ENCODE measurements at regions not wholly inside any gene's neighbourhood (a gene's known extent, or its start where the extent isn't known, plus 50 kb on each side); places are given as distances from the start of the nearest gene placed in this dataset.

DNA sequence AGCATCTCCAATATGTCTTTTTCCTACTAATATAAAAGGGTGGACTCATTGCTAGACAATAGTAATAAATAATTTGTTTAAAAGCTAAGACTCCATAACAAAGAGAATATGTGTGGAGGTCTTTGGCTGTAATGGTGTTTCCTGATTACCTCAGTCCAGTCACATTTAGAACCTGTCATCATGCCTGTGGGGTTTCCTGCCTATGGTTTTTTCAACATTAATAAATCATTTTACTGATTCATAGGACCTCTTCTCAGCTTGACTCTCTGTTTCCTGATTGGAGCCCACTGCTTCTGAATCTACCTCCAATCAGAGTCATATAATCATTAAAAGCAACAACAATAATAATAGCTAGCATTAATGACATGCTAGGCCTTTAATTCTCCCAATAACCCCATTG lies 52.4 kb upstream of the GNAI1 start:
- no peaks in the 10 kb centered on the region for H3K27me3 Mint-ChIP-seq (ENCODE audit: low read depth)
- no peak for DNase-seq (ENCODE audit: low spot score)
- no peaks in the 10 kb centered on the region for H3K36me3 Mint-ChIP-seq (ENCODE audit: low read depth)
- peaks cover 6% of the 10 kb centered on the region for H3K4me1 Mint-ChIP-seq (ENCODE audit: low read depth)
- H3K4me3 Mint-ChIP-seq = no peak overlapping the region
- H3K27ac Mint-ChIP-seq = no peak overlapping the region
- H3K9me3 Mint-ChIP-seq = no peaks in the 10 kb centered on the region

DNA sequence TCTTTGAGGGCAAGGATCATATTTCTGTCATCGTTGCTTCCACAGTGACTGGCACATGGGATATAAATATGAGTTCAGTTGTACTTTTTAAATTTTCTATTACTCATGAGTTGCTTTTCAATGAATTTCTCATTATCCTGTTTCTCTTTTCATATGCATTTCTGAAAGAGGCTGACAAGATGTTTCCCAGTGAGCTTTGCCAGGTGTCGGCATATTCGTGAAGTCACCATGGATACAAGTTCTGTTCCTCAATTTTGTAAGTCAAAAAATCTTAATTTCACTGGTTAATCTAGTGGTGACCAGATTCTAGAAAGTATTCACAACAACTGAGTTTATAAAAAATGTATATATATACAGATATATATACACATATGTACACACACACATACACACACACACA lies 55.7 kb upstream of the GNAI1 start:
- peaks cover 6% of the 10 kb centered on the region for H3K4me1 Mint-ChIP-seq (ENCODE audit: low read depth)
- H3K9me3 Mint-ChIP-seq = no peaks in the 10 kb centered on the region
- H3K27me3 Mint-ChIP-seq (ENCODE audit: low read depth) = no peaks in the 10 kb centered on the region
- peak overlapping the region; percentile 78 for H3K4me3 Mint-ChIP-seq
- H3K27ac Mint-ChIP-seq = no peak overlapping the region
- no peak for DNase-seq (ENCODE audit: low spot score)
- no peaks in the 10 kb centered on the region for H3K36me3 Mint-ChIP-seq (ENCODE audit: low read depth)

DNA sequence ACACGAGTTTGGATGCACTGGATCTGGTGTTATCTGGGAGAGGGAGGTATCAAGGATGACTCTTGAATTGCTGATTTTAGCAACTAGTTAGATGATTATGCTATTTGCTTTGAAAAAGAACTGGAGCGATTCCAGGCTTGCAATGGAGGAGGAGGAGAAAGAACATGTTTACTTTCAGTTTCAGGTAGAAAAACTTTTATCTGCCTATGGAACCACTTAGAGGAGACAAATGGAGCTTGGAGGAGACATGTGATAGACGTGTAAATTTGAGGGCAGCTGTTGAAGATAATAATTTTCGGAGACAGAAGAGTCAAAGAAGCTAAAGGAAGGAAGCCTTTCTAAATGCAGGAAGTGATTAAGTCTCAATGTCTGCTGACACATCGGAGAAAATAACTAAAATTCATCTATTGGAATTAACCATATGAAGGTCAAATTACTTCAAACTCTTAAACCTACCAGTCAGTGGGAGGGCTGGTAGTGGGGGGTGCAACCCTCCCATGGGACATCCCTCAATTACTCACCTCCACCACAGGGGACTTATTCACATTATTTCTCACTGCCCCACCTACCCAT lies 56.4 kb upstream of the GNAI1 start:
- H3K4me3 Mint-ChIP-seq = peak overlapping the region; percentile 78
- H3K36me3 Mint-ChIP-seq (ENCODE audit: low read depth) = no peaks in the 10 kb centered on the region
- no peaks in the 10 kb centered on the region for H3K9me3 Mint-ChIP-seq
- peak overlapping the region; percentile 52 for H3K27ac Mint-ChIP-seq
- H3K4me1 Mint-ChIP-seq (ENCODE audit: low read depth) = peaks cover 6% of the 10 kb centered on the region
- DNase-seq (ENCODE audit: low spot score) = peak; percentile 34
- no peaks in the 10 kb centered on the region for H3K27me3 Mint-ChIP-seq (ENCODE audit: low read depth)

DNA sequence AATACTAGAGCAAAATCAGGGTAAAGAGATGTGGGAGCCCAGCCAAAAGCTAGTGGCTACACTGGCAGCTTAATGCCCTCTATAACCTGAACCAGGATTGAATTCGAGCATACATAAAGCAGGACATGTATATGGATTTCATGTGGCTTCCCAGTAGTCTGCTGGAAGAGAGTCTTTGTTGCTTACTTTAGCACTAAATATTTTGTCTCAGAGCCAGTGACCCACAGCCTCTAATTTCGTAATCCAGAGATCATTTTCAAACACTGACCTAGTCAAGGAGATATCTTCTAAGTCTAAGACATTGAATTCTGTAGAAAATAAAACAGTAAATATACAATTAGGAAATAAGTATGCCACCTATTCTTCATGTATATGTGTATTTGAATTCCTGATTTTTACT lies 64.2 kb upstream of the GNAI1 start:
- Mint-ChIP-seq H3K27me3 (ENCODE audit: low read depth) (no peaks in the 10 kb centered on the region), H3K9me3 (peaks cover 7% of the 10 kb centered on the region), H3K4me1 (ENCODE audit: low read depth) (no peaks in the 10 kb centered on the region), H3K36me3 (ENCODE audit: low read depth) (no peaks in the 10 kb centered on the region), H3K4me3 (no peak overlapping the region), H3K27ac (no peak overlapping the region)
- no peak for DNase-seq (ENCODE audit: low spot score)

DNA sequence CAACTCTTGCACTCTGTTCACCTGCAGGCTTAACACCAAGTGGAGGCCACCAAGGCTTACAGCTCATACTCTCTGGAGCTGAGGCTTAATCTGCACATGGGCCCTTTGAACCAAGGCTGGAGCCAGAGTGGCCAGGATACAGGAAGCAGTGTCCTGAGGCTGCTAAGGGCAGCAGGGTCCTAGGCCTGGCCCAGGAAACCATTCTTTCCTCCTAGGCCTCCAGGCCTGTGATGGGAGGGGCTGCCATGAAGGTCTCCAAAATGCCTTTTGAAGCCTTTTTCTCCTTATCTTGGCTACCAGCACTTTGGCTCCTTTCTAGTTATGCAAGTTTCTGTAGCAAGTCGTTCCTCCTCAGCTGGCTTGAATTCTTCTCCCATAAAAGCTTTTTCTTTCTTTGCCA lies 68.0 kb upstream of the GNAI1 start:
- H3K36me3 Mint-ChIP-seq (ENCODE audit: low read depth) = no peaks in the 10 kb centered on the region
- no peak overlapping the region for H3K27ac Mint-ChIP-seq
- no peaks in the 10 kb centered on the region for H3K4me1 Mint-ChIP-seq (ENCODE audit: low read depth)
- no peak for DNase-seq (ENCODE audit: low spot score)
- no peak overlapping the region for H3K4me3 Mint-ChIP-seq
- H3K9me3 Mint-ChIP-seq = peaks cover 7% of the 10 kb centered on the region
- H3K27me3 Mint-ChIP-seq (ENCODE audit: low read depth) = no peaks in the 10 kb centered on the region

DNA sequence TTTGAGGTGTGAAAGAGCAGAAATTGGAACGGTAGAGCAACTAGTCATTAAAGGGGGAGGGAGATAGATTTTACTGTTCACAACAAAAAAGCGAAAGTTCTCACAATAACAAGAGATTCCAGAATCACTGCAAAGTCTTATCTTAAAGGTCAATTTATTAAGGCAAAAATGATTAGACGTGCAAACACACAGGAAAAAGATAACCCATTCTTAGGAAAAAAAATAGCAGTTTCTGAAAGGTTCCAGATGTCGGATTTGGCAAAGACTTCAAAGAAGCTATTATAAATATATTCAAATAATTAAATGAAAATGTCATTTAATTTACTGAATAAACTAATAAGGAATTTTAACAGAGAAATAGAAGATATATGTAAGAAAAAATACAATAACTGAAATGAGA lies 70.8 kb upstream of the GNAI1 start:
- H3K4me3 Mint-ChIP-seq = no peak overlapping the region
- H3K27me3 Mint-ChIP-seq (ENCODE audit: low read depth) = peaks cover under 1% of the 10 kb centered on the region
- H3K9me3 Mint-ChIP-seq = peaks cover 7% of the 10 kb centered on the region
- no peak for DNase-seq (ENCODE audit: low spot score)
- H3K36me3 Mint-ChIP-seq (ENCODE audit: low read depth) = no peaks in the 10 kb centered on the region
- no peak overlapping the region for H3K27ac Mint-ChIP-seq
- H3K4me1 Mint-ChIP-seq (ENCODE audit: low read depth) = no peaks in the 10 kb centered on the region

DNA sequence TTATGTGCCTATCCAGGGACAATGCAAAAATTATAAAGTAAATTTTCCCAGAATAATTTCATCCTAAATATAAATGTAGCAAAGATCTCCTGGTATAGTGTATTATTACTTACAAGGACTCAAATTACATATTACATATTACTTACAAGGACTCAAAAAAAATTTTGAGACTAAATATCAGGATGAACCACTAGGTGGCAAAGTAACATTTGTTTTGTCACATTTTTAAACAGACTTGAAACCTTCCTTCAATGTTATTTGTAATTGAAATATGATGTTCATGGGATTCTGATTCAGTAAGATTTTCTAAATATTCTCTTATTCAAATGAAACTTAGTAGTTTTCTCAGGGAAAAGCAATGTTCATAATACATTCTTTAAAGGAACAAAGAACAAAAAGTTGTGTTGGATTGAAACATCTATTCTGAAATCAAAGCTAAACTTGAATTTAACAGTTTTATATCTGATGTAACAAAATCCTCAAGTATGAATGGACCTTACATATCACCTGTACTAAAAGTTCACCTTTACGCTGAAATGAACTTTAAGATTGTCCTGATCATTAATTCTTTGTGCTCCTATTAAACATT lies 74.3 kb upstream of the GNAI1 start:
- DNase-seq (ENCODE audit: low spot score) = no peak
- Mint-ChIP-seq H3K27me3 (ENCODE audit: low read depth) (peaks cover 2% of the 10 kb centered on the region), H3K4me1 (ENCODE audit: low read depth) (no peaks in the 10 kb centered on the region), H3K9me3 (no peaks in the 10 kb centered on the region), H3K36me3 (ENCODE audit: low read depth) (no peaks in the 10 kb centered on the region), H3K4me3 (no peak overlapping the region), H3K27ac (no peak overlapping the region)

DNA sequence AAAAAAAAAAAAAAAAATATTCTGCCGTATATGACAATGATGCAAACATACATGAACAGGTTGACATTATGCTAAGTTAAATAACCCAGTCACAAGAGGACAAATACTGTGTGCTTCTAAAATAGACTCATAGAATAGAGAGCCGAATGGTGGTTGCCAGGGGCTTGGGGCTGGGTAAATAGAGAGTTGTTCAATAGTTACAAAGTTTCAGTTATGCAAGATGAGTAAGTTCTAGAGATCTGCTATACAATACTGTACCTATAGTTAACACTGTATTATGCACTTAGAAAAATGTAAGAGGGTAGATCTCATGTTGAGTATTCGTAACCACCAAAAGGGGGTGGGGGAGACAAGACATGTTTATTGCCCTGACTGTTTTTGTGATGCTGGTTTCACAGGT lies 77.1 kb upstream of the GNAI1 start:
- peaks cover 2% of the 10 kb centered on the region for H3K27me3 Mint-ChIP-seq (ENCODE audit: low read depth)
- no peaks in the 10 kb centered on the region for H3K4me1 Mint-ChIP-seq (ENCODE audit: low read depth)
- no peak overlapping the region for H3K4me3 Mint-ChIP-seq
- no peak for DNase-seq (ENCODE audit: low spot score)
- no peaks in the 10 kb centered on the region for H3K36me3 Mint-ChIP-seq (ENCODE audit: low read depth)
- H3K9me3 Mint-ChIP-seq = no peaks in the 10 kb centered on the region
- H3K27ac Mint-ChIP-seq = no peak overlapping the region

DNA sequence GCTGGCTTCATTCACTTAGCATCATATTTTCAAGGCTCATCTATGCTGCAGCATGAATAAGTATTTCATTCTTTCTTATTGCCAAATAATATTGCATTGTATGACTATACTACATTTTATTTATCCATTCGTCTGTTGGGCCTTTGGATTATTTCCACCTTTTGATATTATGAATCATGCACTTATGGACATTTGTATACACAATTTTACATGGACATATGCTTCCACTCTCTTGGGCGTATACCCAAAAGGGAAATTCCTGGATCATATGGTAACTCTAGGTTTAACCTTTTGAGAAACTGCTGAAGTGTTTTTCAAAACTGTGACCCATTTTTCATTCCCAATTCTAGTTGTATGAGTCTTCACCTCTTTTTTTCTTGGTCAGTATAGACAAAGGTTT lies 80.3 kb upstream of the GNAI1 start:
- no peak overlapping the region for H3K4me3 Mint-ChIP-seq

DNA sequence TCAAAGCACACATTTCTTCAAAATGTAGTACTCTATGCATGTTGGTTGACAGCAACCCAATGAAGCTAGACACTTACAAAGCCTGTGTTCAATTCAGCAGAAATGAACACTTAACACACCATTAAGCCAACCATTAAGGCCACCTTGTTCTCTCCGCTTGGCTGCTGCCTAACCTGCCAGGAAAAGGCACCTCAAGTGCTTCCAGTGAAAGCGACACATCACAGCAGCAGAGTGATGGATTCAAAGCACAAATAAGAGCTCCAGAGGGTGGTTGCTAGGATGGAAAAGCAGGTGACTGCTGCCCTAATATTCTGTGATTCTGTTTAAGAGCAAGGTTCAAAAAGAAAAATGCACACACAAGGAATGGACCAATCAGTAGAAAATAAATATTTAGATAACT lies 81.5 kb upstream of the GNAI1 start:
- Mint-ChIP-seq H3K27me3 (ENCODE audit: low read depth) (no peaks in the 10 kb centered on the region), H3K27ac (no peak overlapping the region), H3K9me3 (no peaks in the 10 kb centered on the region), H3K4me3 (no peak overlapping the region), H3K36me3 (ENCODE audit: low read depth) (no peaks in the 10 kb centered on the region), H3K4me1 (ENCODE audit: low read depth) (no peaks in the 10 kb centered on the region)
- no peak for DNase-seq (ENCODE audit: low spot score)

More for the DNA sequence above, 80.3 kb upstream of the GNAI1 start:
- peaks cover 2% of the 10 kb centered on the region for H3K27me3 Mint-ChIP-seq (ENCODE audit: low read depth)
- H3K4me1 Mint-ChIP-seq (ENCODE audit: low read depth) = no peaks in the 10 kb centered on the region
- no peak for DNase-seq (ENCODE audit: low spot score)
- H3K36me3 Mint-ChIP-seq (ENCODE audit: low read depth) = no peaks in the 10 kb centered on the region
- H3K27ac Mint-ChIP-seq = no peak overlapping the region
- no peaks in the 10 kb centered on the region for H3K9me3 Mint-ChIP-seq

DNA sequence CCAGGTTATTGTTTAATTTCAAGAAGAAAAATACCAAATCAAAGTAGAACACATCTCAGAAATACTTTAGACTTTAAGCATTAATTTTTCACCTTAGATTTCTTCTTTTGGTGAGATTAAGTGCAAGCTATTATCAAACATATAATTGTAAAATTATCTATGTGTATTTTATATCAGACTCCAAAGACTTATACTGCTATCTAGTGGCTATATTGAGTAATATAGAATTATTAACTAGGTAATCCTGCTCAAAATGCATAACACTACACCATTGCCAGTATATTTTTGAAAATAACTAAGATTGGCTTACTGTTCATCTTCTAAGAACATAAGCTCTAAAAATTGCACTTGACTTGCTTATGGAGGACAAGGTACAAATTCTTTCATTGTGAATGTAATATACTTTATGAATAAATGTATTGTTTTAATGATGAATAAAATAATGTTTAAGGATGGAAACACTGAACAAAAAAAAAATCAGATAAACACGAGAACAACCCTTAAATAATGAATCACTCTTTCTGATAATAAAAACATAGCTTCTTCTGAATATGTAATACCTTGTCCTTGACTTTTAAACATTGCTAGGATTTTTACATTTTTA lies 86.7 kb upstream of the GNAI1 start:
- DNase-seq (ENCODE audit: low spot score) = no peak
- Mint-ChIP-seq H3K9me3 (peaks cover 6% of the 10 kb centered on the region), H3K4me1 (ENCODE audit: low read depth) (no peaks in the 10 kb centered on the region), H3K27ac (no peak overlapping the region), H3K4me3 (no peak overlapping the region), H3K27me3 (ENCODE audit: low read depth) (no peaks in the 10 kb centered on the region), H3K36me3 (ENCODE audit: low read depth) (no peaks in the 10 kb centered on the region)

DNA sequence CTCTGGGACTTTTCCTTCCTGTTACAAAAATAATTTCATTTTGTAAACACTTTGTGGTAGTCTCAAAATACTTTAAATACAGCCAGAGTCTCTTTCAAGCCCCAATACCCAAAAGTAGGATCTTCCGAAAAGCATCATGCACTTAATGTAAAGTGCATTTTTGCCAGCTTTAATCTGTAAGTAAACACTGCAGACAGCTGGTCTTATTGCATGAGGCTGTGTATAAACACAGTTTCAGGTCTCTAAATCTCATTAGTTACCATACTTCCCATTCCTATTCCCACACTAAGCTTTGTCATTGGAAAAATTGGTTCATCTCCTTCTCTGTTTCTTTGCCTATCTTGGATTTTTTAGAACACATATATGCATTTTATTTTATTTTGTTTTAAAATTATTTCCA lies 87.6 kb upstream of the GNAI1 start:
- Mint-ChIP-seq H3K27me3 (ENCODE audit: low read depth) (no peaks in the 10 kb centered on the region), H3K9me3 (peaks cover 6% of the 10 kb centered on the region), H3K4me3 (no peak overlapping the region), H3K4me1 (ENCODE audit: low read depth) (no peaks in the 10 kb centered on the region), H3K36me3 (ENCODE audit: low read depth) (no peaks in the 10 kb centered on the region), H3K27ac (no peak overlapping the region)
- DNase-seq (ENCODE audit: low spot score) = no peak

DNA sequence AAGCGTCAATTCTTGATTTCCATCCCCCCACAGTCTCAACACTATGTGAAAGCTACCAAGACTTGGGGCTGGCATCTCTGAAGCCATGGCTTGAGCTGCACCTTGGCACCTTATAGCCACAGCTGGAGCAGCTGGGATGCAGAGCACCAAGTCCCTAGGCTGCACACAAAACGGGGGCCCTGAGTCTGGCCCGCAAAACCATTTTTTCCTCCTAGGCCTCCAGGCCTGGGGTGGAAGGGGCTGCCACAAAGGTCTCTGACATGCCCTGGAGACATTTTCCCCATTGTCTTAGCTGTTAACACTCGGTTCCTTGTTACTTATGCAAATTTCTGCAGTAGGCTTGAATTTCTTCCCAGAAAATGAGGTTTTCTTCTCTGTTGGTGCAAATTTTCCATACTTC lies 89.8 kb upstream of the GNAI1 start:
- Mint-ChIP-seq H3K4me1 (ENCODE audit: low read depth) (no peaks in the 10 kb centered on the region), H3K9me3 (peaks cover 6% of the 10 kb centered on the region), H3K27me3 (ENCODE audit: low read depth) (no peaks in the 10 kb centered on the region), H3K4me3 (no peak overlapping the region), H3K27ac (no peak overlapping the region), H3K36me3 (ENCODE audit: low read depth) (no peaks in the 10 kb centered on the region)
- no peak for DNase-seq (ENCODE audit: low spot score)

DNA sequence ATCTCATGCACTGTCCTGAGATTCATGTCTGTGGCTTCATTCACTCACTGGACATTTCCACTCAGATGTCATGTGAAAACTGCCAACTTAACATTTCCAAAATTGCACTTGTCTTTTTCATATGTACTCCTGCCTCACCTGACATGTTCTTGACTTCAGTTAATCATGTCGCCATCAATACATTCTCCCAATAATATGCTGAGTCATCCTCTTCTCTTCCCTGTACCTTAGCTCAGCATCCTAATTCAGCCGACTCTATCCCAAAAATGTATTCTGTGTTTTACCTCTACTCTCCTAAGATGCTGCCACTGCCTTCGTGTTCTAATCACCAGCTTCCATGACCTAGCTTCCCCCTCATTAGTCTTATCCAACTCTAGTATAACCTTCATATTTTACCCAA lies 93.9 kb upstream of the GNAI1 start:
- no peak overlapping the region for H3K27ac Mint-ChIP-seq
- H3K4me3 Mint-ChIP-seq = no peak overlapping the region
- no peaks in the 10 kb centered on the region for H3K4me1 Mint-ChIP-seq (ENCODE audit: low read depth)
- no peak for DNase-seq (ENCODE audit: low spot score)
- H3K27me3 Mint-ChIP-seq (ENCODE audit: low read depth) = no peaks in the 10 kb centered on the region
- H3K36me3 Mint-ChIP-seq (ENCODE audit: low read depth) = no peaks in the 10 kb centered on the region
- peaks cover 6% of the 10 kb centered on the region for H3K9me3 Mint-ChIP-seq

DNA sequence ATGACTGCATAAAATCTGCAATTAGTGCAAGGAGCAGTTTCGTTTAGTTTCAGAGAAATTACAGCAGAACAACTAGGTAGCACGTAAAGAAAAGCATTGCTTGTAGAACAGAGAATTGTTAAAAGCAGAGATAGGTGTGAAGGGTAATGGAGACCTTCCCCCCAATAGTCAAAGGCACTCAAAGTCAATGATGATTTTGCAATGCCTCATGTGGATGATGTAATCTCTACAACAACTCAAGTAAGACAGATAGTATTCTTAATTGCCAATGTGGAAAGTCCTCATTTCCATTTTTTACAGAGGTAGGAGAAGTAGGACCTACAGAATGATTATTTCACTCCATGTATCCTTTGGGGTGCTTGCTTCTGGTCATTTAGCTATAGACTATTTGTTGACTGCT lies 94.3 kb upstream of the GNAI1 start:
- Mint-ChIP-seq H3K27me3 (ENCODE audit: low read depth) (no peaks in the 10 kb centered on the region), H3K27ac (no peak overlapping the region), H3K4me1 (ENCODE audit: low read depth) (no peaks in the 10 kb centered on the region), H3K9me3 (peaks cover 4% of the 10 kb centered on the region), H3K36me3 (ENCODE audit: low read depth) (no peaks in the 10 kb centered on the region), H3K4me3 (no peak overlapping the region)
- no peak for DNase-seq (ENCODE audit: low spot score)

Data from T-helper 2 cell treated with Interferon-gamma antibody and Interleukin-4, amounts not matched to agents 5 μg/mL and 100 μg/mL, for 36 hours (primary cell).